ENCODE measurements at regions not wholly inside any gene's neighbourhood (a gene's known extent, or its start where the extent isn't known, plus 50 kb on each side); places are given as distances from the start of the nearest gene placed in this dataset.

GRCh38 chr3:190222916-190223315 lies 99.3 kb downstream of the CLDN1 start:
- Histone ChIP-seq H2BK20ac (ENCODE audit: low read depth, low read length) (no peak overlapping the region), H2BK15ac (ENCODE audit: low read depth, low read length) (no peak overlapping the region), H3K27me3 (ENCODE audit: control insufficient read depth, insufficient read depth, low read length) (no peaks in the 10 kb centered on the region), H3K27ac (ENCODE audit: insufficient read depth, low read length) (no peak overlapping the region), H3K14ac (replicated peaks; ENCODE audit: low read depth, low read length) (no peak overlapping the region), H2BK120ac (ENCODE audit: low read depth, low read length) (no peak overlapping the region), H2AFZ (replicated peaks; ENCODE audit: low read length, poor library complexity) (no peak overlapping the region), H3K4me3 (ENCODE audit: insufficient read depth, low read depth, low read length) (no peak overlapping the region), H3K4me2 (ENCODE audit: low read depth, low read length) (no peak overlapping the region), H3K36me3 (ENCODE audit: control insufficient read depth, insufficient read depth, low read length) (no peaks in the 10 kb centered on the region), H3K56ac (ENCODE audit: extremely low read depth, insufficient read depth, low read length) (no peak overlapping the region), H2AK5ac (ENCODE audit: low read depth, low read length) (no peak overlapping the region), H2AK9ac (replicated peaks; ENCODE audit: low read depth, low read length, poor library complexity) (no peak overlapping the region), H4K5ac (ENCODE audit: low read depth, low read length) (no peak overlapping the region), H3K4ac (ENCODE audit: low read depth, low read length) (no peak overlapping the region), H3K9me3 (ENCODE audit: control insufficient read depth, insufficient read depth, low read length) (peaks cover 2% of the 10 kb centered on the region; the same call in 1 of the 2 replicates), H3K9me1 (ENCODE audit: insufficient read depth, low read length) (no peaks in the 10 kb centered on the region), H3K4me1 (ENCODE audit: control insufficient read depth, insufficient read depth, low read length) (no peaks in the 10 kb centered on the region), H4K91ac (ENCODE audit: insufficient read depth, low read depth, low read length) (no peak overlapping the region), H4K20me1 (ENCODE audit: insufficient read depth, low read length) (no peaks in the 10 kb centered on the region), H3K18ac (ENCODE audit: low read depth, low read length) (no peak overlapping the region), H3K9ac (ENCODE audit: low read depth, low read length) (no peak overlapping the region), H4K8ac (ENCODE audit: low read depth in 2 of 2, low read length in 2 of 2) (no peak overlapping the region), H3K79me1 (ENCODE audit: low read depth in 1 of 2, low read length in 2 of 2) (no peaks in the 10 kb centered on the region), H3K23ac (ENCODE audit: low read depth, low read length) (no peak overlapping the region), H2BK5ac (ENCODE audit: low read depth, low read length, poor library complexity, severe bottlenecking) (no peak overlapping the region)
- ATAC-seq (ENCODE audit: low read depth): no peak
- TF ChIP-seq MXI1 (IDR thresholded peaks at IDR 0.05; ENCODE audit: borderline replicate concordance, low read depth, low read length): no peak
- TF ChIP-seq POLR2A (IDR thresholded peaks at IDR 0.05; ENCODE audit: low read depth, low read length): no peak
- TF ChIP-seq NFE2L2 (IDR thresholded peaks at IDR 0.05; ENCODE audit: low read depth, low read length): no peak
- no peak for TF ChIP-seq CEBPB (IDR thresholded peaks at IDR 0.05; ENCODE audit: low read depth, low read length)
- no peak for TF ChIP-seq CTCF (conservative IDR thresholded peaks at IDR 0.05; ENCODE audit: low read depth, low read length)
- no peak for TF ChIP-seq BHLHE40 (IDR thresholded peaks at IDR 0.05; ENCODE audit: low read depth, low read length)
- no peak for TF ChIP-seq ELK1 (IDR thresholded peaks at IDR 0.05; ENCODE audit: borderline replicate concordance, low read depth, low read length)
- TF ChIP-seq SMC3 (IDR thresholded peaks at IDR 0.05; ENCODE audit: low read depth, low read length): no peak
- TF ChIP-seq MAFK (IDR thresholded peaks at IDR 0.05; ENCODE audit: low read depth, low read length): no peak
- TF ChIP-seq USF2 (IDR thresholded peaks at IDR 0.05; ENCODE audit: low read depth, low read length): no peak
- no peak for TF ChIP-seq RAD21 (IDR thresholded peaks at IDR 0.05; ENCODE audit: low read length)
- TF ChIP-seq CHD1 (IDR thresholded peaks at IDR 0.05; ENCODE audit: low read depth, low read length): no peak
- no peak for TF ChIP-seq MAZ (IDR thresholded peaks at IDR 0.05; ENCODE audit: borderline replicate concordance, low read depth, low read length)
- no peak for TF ChIP-seq RCOR1 (IDR thresholded peaks at IDR 0.05; ENCODE audit: insufficient replicate concordance, low read length)
- no peak for TF ChIP-seq FOS (IDR thresholded peaks at IDR 0.05; ENCODE audit: low read depth, low read length)
- ChIA-PET CTCF (no interaction called here), POLR2A (ENCODE audit: unreplicated experiment) (no interaction called here)
- WGBS, 2 experiments (ENCODE audit: extremely low coverage in 2 of 2, insufficient read length in 1 of 2): 71% methylated on average over 1 of the region's 4 CpGs; no CpG with 5 or more reads in 1 of the 2 experiments
- dilution Hi-C loops (cut with HindIII; ENCODE audit: low sequenced_read_pairs, unreplicated experiment): no loop called here
- intact Hi-C loops (cut with micrococcal nuclease): no loop called here
- no peak for DNase-seq
- no TSS peak for BruUV-seq (replicated peaks)
- in situ Hi-C loops (cut with MboI; ENCODE audit: low sequenced_read_pairs): loop anchor here (5.0 kb wide), 2 partner anchors 94 to 204 kb away; no protein-coding TSS in a partner anchor
